ENCODE measurements at regions not wholly inside any gene's neighbourhood (a gene's known extent, or its start where the extent isn't known, plus 50 kb on each side); places are given as distances from the start of the nearest gene placed in this dataset.
"Not testable (repeated sequence)": the region's sequence is repeated elsewhere in the genome, so short reads cannot be mapped to it uniquely, and the experiment has no call there.

DNA sequence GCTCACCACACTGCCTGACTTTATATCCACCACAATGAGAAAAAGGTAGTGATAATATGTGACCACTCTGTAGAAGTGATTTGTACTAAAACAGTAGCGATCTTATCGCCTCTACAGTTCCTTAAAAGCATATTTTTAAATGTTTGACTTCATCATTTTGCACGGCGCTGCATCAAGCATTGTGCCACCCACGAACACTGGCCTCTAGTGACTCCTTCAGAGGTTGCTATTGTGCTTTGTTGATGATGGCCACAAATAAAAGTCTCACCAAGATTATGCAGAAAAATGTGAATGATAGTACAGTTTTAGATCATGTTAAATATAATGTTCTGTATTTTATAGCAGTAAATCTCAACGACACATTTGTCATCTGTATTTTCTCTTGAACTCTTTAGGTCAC lies 186.5 kb upstream of the NCAM2 start:
- no peak for DNase-seq (ENCODE audit: low read depth in 4 of 4, low spot score in 1 of 4)

- no peak for DNase-seq (ENCODE audit: low read depth in 4 of 4, low spot score in 1 of 4)
Measured at GRCh38 chr21:20814090-20814489, 184.1 kb upstream of the NCAM2 start.

DNA sequence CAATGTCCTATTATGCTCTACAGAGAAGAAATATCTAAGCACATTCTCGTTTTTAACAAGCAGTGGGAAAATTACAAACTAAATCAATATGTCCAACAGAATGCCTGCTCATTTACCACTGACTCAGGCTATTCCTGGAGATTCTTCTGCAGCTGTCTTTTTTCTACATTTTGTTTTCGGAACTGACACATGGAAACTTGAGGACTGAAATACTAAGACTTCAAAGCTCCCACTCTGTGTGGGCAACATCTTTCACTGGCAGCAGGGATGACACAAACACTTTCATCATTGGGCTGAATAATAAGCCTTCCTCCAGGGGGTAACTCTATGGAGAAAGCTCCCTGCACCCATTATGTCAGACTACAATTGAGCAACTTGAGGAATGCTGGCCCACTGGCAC lies 175.5 kb upstream of the NCAM2 start:
- DNase-seq (ENCODE audit: low read depth in 4 of 4, low spot score in 1 of 4), result no peak

DNA sequence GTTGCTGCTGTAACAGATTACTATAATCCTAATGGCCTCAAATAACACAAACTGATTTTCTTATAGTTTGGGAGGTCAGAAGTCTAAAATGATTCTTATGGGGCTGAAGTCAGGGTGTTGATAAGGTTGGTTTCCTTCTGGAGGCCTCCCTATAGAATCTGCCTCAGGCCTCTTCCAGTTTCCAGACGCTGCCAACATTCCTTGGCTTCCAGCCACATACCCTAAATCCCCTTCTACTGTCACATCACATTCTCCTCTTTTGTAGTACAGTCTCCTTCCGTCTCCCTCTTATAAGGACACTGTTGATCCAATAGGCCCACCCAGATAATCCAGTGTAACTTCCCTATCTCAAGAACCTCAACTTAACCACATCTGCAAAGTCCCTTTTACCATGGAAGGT lies 145.3 kb upstream of the NCAM2 start:
- DNase-seq (ENCODE audit: low read depth in 4 of 4, low spot score in 1 of 4), result no peak

DNA sequence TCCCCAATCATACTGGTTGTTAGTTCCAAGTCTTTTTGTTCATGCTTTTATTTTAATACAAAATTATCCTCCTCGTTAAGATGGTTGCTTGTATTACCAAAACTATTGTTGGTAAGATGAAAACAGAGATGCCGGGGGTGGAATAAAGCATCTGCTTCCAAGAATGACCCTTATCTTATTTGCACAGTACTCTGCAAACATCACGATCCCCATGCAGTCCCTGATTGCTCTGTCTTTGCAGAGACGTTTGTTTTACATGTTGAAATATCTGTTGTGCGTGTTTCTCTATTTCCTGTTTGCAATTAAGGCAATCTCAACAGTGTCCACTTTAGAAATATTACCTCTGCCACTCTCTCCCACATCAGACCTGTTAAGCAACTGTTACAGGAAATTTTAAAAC lies 141.3 kb upstream of the NCAM2 start:
- DNase-seq (ENCODE audit: low read depth in 4 of 4, low spot score in 1 of 4), result no peak

- DNase-seq (ENCODE audit: low read depth in 4 of 4, low spot score in 1 of 4), result no peak
Measured at GRCh38 chr21:20874202-20874601, 124.0 kb upstream of the NCAM2 start.

DNA sequence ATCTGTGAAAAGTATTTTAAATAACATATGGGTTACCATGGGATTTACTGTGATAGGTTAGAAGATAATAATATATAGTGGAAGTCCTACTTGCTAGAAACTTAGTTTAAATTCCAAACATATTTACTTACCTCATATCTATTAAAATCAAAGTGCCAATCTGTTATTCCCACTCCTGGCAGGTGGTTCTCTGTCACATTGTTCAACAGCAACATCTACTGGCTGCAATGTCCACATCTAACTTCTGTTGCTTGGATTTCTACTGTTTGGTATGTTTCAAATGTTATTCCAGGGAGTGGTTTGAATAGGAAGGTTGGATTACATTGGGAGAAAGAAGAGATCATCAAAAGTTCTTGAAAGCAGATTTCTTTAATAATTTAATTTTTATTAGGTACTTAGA lies 122.5 kb upstream of the NCAM2 start:
- DNase-seq (ENCODE audit: low read depth in 4 of 4, low spot score in 1 of 4), result no peak

DNA sequence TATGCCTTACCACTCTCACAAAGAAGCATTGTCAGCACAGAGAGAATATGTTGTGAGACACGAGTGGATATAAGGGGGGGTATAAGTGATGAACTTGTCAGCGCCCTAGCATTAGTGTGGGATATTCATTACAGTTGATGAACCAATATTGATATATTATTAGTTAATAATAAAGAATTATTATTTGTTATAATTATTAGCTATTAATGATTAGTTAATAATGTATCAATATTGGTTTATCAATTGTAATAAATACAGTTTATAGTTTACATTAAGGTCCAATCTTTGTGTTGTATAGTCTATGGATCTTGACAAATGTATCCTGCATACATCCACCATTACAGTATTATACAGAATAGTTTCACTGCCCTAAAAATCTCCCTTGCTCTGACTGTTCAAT lies 120.2 kb upstream of the NCAM2 start:
- no peak for DNase-seq (ENCODE audit: low read depth in 4 of 4, low spot score in 1 of 4)

- DNase-seq (ENCODE audit: low read depth in 4 of 4, low spot score in 1 of 4), result no peak
Measured at GRCh38 chr21:20882462-20883407, 115.5 kb upstream of the NCAM2 start.

DNA sequence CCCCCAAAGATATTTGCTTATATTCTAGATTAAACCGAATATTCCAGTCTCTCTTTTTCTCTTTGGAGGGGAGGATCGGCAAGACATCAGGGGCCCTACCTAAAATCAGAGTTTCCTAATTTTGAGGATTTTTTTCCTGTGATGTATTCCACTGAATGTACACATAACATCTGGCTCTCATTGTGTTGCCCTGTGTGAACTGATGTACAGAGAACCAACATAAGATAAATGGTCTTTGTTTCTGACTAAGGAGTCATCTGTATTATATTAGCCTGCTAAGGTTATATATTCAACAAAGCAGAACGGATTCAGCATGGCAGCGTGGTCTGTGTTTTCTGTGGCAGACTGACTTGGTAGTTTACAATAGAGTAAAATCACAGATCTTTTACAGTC lies 114.8 kb upstream of the NCAM2 start:
- DNase-seq (ENCODE audit: low read depth in 4 of 4, low spot score in 1 of 4), result no peak

GRCh38 chr21:20902511-20902910 lies 95.7 kb upstream of the NCAM2 start:
- DNase-seq (ENCODE audit: low read depth in 4 of 4, low spot score in 1 of 4), result no peak

GRCh38 chr21:20902998-20903397 lies 95.2 kb upstream of the NCAM2 start:
- no peak for DNase-seq (ENCODE audit: low read depth in 4 of 4, low spot score in 1 of 4)

- not testable (repeated sequence) for DNase-seq (ENCODE audit: low read depth in 4 of 4, low spot score in 1 of 4)
Measured at GRCh38 chr21:20927555-20927954, 70.7 kb upstream of the NCAM2 start.

DNA sequence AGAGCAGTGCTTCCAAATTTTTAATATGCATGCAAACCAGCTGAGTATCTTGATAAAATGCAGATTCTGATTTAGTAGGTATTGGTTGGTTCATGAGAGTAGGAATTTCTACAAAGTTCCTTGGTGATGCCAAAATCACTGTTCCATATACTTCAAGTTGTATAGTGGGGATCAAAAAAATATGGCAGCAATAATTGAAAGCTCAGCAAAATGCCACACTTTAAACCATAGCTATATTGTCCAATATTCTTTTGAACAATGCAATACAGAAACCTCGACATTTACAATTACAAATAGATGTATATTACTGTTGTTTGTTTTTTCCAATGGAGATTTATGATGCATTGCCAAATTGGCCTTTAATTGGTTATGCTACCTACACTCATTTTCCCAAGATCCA lies 55.7 kb upstream of the NCAM2 start:
- no peak for DNase-seq (ENCODE audit: low read depth in 4 of 4, low spot score in 1 of 4)

- no peak for DNase-seq (ENCODE audit: low read depth in 4 of 4, low spot score in 1 of 4)
Measured at GRCh38 chr21:20943561-20943997, 54.6 kb upstream of the NCAM2 start.

DNA sequence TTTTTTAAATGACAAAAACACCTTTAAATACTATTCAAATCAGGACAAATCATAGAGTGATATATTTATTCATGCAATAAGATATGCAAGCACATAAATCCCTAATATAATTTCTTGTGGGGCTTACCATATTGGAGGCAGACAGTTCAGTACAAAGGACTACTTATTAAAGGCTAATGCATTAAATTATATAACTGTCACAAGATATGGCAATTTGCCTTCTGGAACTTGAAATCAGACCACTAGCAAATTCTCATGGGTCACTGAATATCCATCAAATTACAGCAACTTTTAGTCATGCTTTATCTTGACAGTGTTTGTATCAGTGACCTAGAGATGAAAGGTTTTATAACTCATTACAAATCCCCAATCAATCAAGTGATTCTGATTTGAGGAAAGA lies 54.1 kb upstream of the NCAM2 start:
- no peak for DNase-seq (ENCODE audit: low read depth in 4 of 4, low spot score in 1 of 4)

DNA sequence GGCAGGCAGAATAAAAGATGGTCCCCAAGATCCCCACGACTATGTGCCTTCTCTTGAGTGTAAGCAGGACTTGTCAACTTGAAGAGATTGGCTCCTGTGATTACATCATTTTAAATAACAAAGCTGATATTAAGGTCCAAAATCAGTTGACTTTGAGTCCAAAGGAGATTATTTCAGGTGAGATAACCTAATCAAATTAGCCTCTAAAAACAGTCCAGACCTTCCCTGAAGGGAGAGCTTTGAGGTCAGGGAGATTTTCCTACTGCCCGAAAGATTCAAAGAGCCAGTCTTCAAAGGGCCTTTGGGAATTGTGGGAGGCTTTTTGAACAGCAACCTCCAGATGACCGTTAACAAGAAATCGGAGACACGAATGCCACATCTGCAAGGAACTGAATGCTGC lies 51.5 kb upstream of the NCAM2 start:
- no peak for DNase-seq (ENCODE audit: low read depth in 4 of 4, low spot score in 1 of 4)

Data from stimulated activated CD4-positive, alpha-beta T cell treated with anti-CD3 and anti-CD28 coated beads, Interleukin-1b, Interleukin-23, amount 100 ng/mL, for 24 hours (primary cell).